Endothelial cell of umbilical vein (primary cell): ENCODE measurements at regions not wholly inside any gene's neighbourhood (a gene's known extent, or its start where the extent isn't known, plus 50 kb on each side); places are given as distances from the start of the nearest gene placed in this dataset.

Experiments
- BruUV-seq: library from RNA; stranded (reverse); fragments of 400-500 nt; replicated peaks from 2 replicates; lab custom pipeline; 2021; lab: Mats Ljungman, UMichigan
- CTCF ChIA-PET: fragments of 300-600, 350-600 bp; sonication (Branson Sonifier 250); formaldehyde crosslinking; loops from one replicate; lab custom pipeline; 2021; ENCODE audit warnings: antibody characterized with exemption, inconsistent platforms; lab: Charles Lee
- POLR2A ChIA-PET: fragments of 300-600, 350-600 bp; sonication (Branson Sonifier 250); formaldehyde crosslinking; loops from one replicate; lab custom pipeline; 2021; ENCODE audit warnings: antibody characterized with exemption, inconsistent platforms; lab: Charles Lee
- DNase-seq: peaks from one replicate; pipeline ENCODE4 v3.0.0-alpha.2; 2011; ENCODE audit warnings: low read depth, low spot score
- FAIRE-seq: peaks from 2 replicates; lab custom pipeline; 2011; peaks lifted over from hg19 to GRCh38; lab: Jason Lieb, UNC
- H2AFZ ChIP-seq: 2 replicates; pipeline ENCODE4 v1.6.0; 2012; ENCODE audit warnings: low read depth, low read length, control low read depth, inconsistent platforms
- H3K27ac ChIP-seq: 2 replicates; pipeline ENCODE4 v1.5.1; 2011; ENCODE audit warnings: low read depth, mild to moderate bottlenecking, control low read depth, low read length, moderate library complexity; ENCODE audit not compliant: insufficient read depth
- H3K27me3 ChIP-seq, 2 experiments: 2 replicates each; pipeline versions ENCODE4 v1.6.0 to v1.6.1; 2011; ENCODE audit warnings: low read length in 2 of 2, mixed read lengths in 1 of 2; ENCODE audit not compliant: control insufficient read depth in 2 of 2, insufficient read depth in 2 of 2
- H3K36me3 ChIP-seq, 2 experiments: 2 replicates in 1 of 2; 3 replicates in 1 of 2; pipeline ENCODE4 v1.5.1; 2011; ENCODE audit warnings: low read length in 2 of 2, mild to moderate bottlenecking in 1 of 2, moderate library complexity in 1 of 2; ENCODE audit not compliant: control insufficient read depth in 2 of 2, insufficient read depth in 2 of 2; ENCODE audit errors: extremely low read depth in 1 of 2
- H3K4me1 ChIP-seq: 3 replicates; pipeline ENCODE4 v1.5.1; 2011; ENCODE audit warnings: mild to moderate bottlenecking, low read length; ENCODE audit not compliant: control insufficient read depth, insufficient read depth; ENCODE audit errors: extremely low read depth
- H3K4me2 ChIP-seq: 2 replicates; pipeline ENCODE4 v1.6.1; 2011; ENCODE audit warnings: low read length, control low read depth, mixed read lengths; ENCODE audit not compliant: insufficient read depth
- H3K4me3 ChIP-seq, 3 experiments: fragments of 200-600 bp in 1 of 3; sonication (generic), shearing (Covaris generic) in 1 of 3; replicated peaks in 1 of 3; 2 replicates each; pipeline ENCODE4 v1.5.1; 2011 to 2016; ENCODE audit warnings: control low read depth in 3 of 3, low read length in 3 of 3, mild to moderate bottlenecking in 2 of 3, inconsistent platforms in 1 of 3, low read depth in 1 of 3, moderate library complexity in 1 of 3; ENCODE audit not compliant: insufficient read depth in 1 of 3
- H3K79me2 ChIP-seq: 2 replicates; pipeline ENCODE4 v1.6.0; 2012; ENCODE audit warnings: low read length, inconsistent platforms; ENCODE audit not compliant: control insufficient read depth, insufficient read depth
- H3K9ac ChIP-seq: replicated peaks from 2 replicates; pipeline ENCODE3; 2011; ENCODE audit warnings: low read length, control low read depth; ENCODE audit not compliant: insufficient read depth; ENCODE audit errors: extremely low read depth
- H3K9me1 ChIP-seq: replicated peaks from 3 replicates; pipeline ENCODE4 v1.6.0; 2011; ENCODE audit warnings: mild to moderate bottlenecking, low read length; ENCODE audit not compliant: control insufficient read depth, insufficient read depth; ENCODE audit errors: extremely low read depth
- H3K9me3 ChIP-seq: replicated peaks from 2 replicates; pipeline ENCODE4 v1.5.1; 2012; ENCODE audit warnings: low read length, inconsistent platforms; ENCODE audit not compliant: control insufficient read depth, insufficient read depth
- H4K20me1 ChIP-seq: replicated peaks from 2 replicates; pipeline ENCODE3; 2011; ENCODE audit warnings: mild to moderate bottlenecking, low read length; ENCODE audit not compliant: control insufficient read depth, insufficient read depth; ENCODE audit errors: extremely low read depth
- EZH2 ChIP-seq: IDR thresholded peaks from 2 replicates; pipeline ENCODE4 v1.6.1; 2012; ENCODE audit warnings: borderline replicate concordance, low read depth, mild to moderate bottlenecking, moderate library complexity, low read length, inconsistent platforms; ENCODE audit not compliant: severe bottlenecking
- FOS ChIP-seq: IDR thresholded peaks from 2 replicates; pipeline ENCODE4 v1.6.1; 2011; ENCODE audit warnings: mild to moderate bottlenecking, low read length, moderate library complexity, borderline replicate concordance; ENCODE audit not compliant: insufficient read depth
- GATA2 ChIP-seq: IDR thresholded peaks from 2 replicates; pipeline ENCODE4 v1.7.0; 2011; ENCODE audit warnings: low read depth, mild to moderate bottlenecking, moderate library complexity, mixed read lengths, low read length; ENCODE audit not compliant: insufficient read length, insufficient read depth
- JUN ChIP-seq: IDR thresholded peaks from 2 replicates; pipeline ENCODE4 v1.6.1; 2011; ENCODE audit warnings: borderline replicate concordance, low read depth; ENCODE audit not compliant: insufficient read length, insufficient read depth
- MYC ChIP-seq: IDR thresholded peaks from one replicate; pipeline ENCODE4 v1.6.1; 2011; ENCODE audit warnings: mild to moderate bottlenecking, low read depth, low read length
- POLR2A ChIP-seq: IDR thresholded peaks from 2 replicates; pipeline ENCODE4 v1.6.1; 2012; ENCODE audit warnings: low read depth, mild to moderate bottlenecking, control low read depth, low read length
- POLR2AphosphoS5 ChIP-seq: IDR thresholded peaks from 2 replicates; pipeline ENCODE4 v1.6.1; 2012; ENCODE audit warnings: low read depth, mild to moderate bottlenecking, control low read depth, low read length, moderate library complexity; ENCODE audit not compliant: insufficient read depth
- dilution Hi-C: fragments of 300-500 bp; cut with MboI; formaldehyde crosslinking; loops from one replicate; pipeline ENCODE4 v1.15.0; 2019; ENCODE audit warnings: low sequenced_read_pairs; ENCODE audit not compliant: extremely low pct_ligation_motif_present
- intact Hi-C: fragments of 100-400 bp; cut with micrococcal nuclease; formaldehyde crosslinking; loops from one replicate; pipeline ENCODE4 v1.10.0; 2022
- TF ChIP-seq, protein P1 (sequence below): IDR thresholded peaks from 2 replicates; pipeline ENCODE4 v1.6.1; 2011; ENCODE audit not compliant: insufficient read depth, insufficient read length
- TF ChIP-seq, protein P2 (sequence below), 2 donors: IDR thresholded peaks; 1 replicate in 1 of 2; 2 replicates in 1 of 2; pipeline ENCODE4 v1.5.1; 2011; ENCODE audit warnings: low read length in 2 of 2, mild to moderate bottlenecking in 2 of 2, moderate library complexity in 2 of 2, control low read depth in 1 of 2, inconsistent platforms in 1 of 2, low read depth in 1 of 2; ENCODE audit not compliant: insufficient read depth in 1 of 2; ENCODE audit errors: extremely low read depth in 1 of 2

DNA sequence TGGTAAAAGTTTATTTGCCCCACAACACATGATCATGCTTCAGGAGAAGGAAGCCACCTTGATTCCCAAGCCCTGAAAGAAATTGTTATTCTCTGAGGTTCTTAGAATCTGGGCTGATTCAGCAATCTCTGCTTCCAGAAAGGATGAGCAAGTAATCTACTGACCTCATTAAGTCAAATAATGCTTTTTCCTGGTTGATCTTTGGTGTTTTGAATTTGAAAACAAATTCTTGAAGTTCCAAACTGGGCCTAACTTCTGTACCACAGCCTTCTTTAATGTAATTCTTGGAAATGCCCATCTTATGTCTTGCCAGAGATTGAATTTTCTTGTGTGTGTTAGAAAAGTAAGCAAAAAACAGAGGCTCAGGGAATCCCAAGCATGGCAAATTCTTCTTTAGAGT is 319.2 kb upstream of the DDHD1 start:
- H3K4me3 ChIP-seq: no peak overlapping the region
- dilution Hi-C loops: no loop called here
- H4K20me1 ChIP-seq: no peaks in the 10 kb centered on the region
- no peak for DNase-seq
- no peak overlapping the region for H3K9ac ChIP-seq
- no TSS peak for BruUV-seq
- no peaks in the 10 kb centered on the region for H3K9me3 ChIP-seq
- CTCF ChIA-PET: no interaction called here
- no peak for FAIRE-seq
- H3K4me2 ChIP-seq: no peak overlapping the region
- no peaks in the 10 kb centered on the region for H3K9me1 ChIP-seq
- POLR2A ChIA-PET: no interaction called here
- no peaks in the 10 kb centered on the region for H3K79me2 ChIP-seq
- no peaks in the 10 kb centered on the region for H3K4me1 ChIP-seq
- H3K27me3 ChIP-seq: peaks cover 1 to 2% of the 10 kb centered on the region in 2 experiments
- no peaks in the 10 kb centered on the region for H3K36me3 ChIP-seq
- no peak overlapping the region for H2AFZ ChIP-seq
- no peak overlapping the region for H3K27ac ChIP-seq
- no peak for TF ChIP-seq POLR2AphosphoS5
- TF ChIP-seq, protein P1, sequence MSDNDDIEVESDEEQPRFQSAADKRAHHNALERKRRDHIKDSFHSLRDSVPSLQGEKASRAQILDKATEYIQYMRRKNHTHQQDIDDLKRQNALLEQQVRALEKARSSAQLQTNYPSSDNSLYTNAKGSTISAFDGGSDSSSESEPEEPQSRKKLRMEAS: no peak
- no peak for TF ChIP-seq POLR2A
- no peak for TF ChIP-seq JUN
- TF ChIP-seq MYC: no peak
- TF ChIP-seq GATA2: no peak
- TF ChIP-seq FOS: no peak
- intact Hi-C loops: no loop called here

DNA sequence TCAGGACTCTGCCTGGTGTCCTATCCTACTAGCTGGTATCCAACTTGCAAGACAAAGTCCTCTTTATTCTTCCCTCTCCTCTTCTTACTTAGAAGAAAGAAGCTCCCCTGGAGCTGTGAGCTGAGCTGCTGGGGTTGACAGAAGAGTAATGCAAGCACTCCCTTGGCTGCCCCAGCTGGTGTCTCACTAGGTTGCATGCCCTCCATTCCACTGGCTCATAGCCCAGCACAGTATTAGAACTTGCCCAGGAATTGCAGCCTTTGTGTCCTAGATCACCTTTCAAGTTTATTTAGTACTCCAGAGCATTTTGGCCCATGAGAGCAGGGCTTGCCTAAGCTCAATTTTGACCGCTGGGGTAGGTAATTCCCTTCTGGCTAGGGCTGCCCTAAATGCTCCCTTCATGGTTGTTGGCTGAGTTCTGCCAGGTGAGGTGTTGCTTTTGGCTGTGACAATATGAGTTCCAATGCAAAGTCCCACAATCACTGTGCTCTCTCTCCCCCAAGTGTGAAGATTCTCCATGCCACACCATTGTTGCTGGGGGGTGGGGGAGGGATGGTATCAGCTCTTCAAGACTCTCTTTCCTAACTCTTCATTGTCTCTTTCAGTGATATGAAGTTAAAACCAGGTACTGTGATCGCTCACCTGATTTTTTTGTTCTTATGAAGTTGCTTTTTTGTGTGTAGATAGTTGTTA is 317.4 kb upstream of the DDHD1 start:
- DNase-seq: no peak
- no peaks in the 10 kb centered on the region for H4K20me1 ChIP-seq
- H3K4me1 ChIP-seq: no peaks in the 10 kb centered on the region
- H3K27me3 ChIP-seq: peaks cover 1 to 2% of the 10 kb centered on the region in 2 experiments
- no peaks in the 10 kb centered on the region for H3K36me3 ChIP-seq
- no peak overlapping the region for H3K27ac ChIP-seq
- POLR2A ChIA-PET: no interaction called here
- no peak overlapping the region for H3K4me3 ChIP-seq
- FAIRE-seq: no peak
- no peaks in the 10 kb centered on the region for H3K79me2 ChIP-seq
- H3K9ac ChIP-seq: no peak overlapping the region
- no TSS peak for BruUV-seq
- H3K9me1 ChIP-seq: no peaks in the 10 kb centered on the region
- H3K9me3 ChIP-seq: no peaks in the 10 kb centered on the region
- no peak overlapping the region for H3K4me2 ChIP-seq
- no peak overlapping the region for H2AFZ ChIP-seq
- CTCF ChIA-PET: interaction anchor here (1.1 kb wide), 3 partner anchors 12 to 37 kb away, joined by 3 to 4 read pairs (median 3); no protein-coding TSS in a partner anchor
- no peak for TF ChIP-seq JUN
- TF ChIP-seq FOS: no peak
- TF ChIP-seq, protein P2, sequence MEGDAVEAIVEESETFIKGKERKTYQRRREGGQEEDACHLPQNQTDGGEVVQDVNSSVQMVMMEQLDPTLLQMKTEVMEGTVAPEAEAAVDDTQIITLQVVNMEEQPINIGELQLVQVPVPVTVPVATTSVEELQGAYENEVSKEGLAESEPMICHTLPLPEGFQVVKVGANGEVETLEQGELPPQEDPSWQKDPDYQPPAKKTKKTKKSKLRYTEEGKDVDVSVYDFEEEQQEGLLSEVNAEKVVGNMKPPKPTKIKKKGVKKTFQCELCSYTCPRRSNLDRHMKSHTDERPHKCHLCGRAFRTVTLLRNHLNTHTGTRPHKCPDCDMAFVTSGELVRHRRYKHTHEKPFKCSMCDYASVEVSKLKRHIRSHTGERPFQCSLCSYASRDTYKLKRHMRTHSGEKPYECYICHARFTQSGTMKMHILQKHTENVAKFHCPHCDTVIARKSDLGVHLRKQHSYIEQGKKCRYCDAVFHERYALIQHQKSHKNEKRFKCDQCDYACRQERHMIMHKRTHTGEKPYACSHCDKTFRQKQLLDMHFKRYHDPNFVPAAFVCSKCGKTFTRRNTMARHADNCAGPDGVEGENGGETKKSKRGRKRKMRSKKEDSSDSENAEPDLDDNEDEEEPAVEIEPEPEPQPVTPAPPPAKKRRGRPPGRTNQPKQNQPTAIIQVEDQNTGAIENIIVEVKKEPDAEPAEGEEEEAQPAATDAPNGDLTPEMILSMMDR (IDR thresholded peaks at IDR 0.05; ENCODE audit: extremely low read depth in 1 of 2, insufficient read depth in 1 of 2, low read depth in 1 of 2, low read length in 2 of 2): no peak
- no peak for TF ChIP-seq MYC
- no peak for TF ChIP-seq POLR2A
- TF ChIP-seq POLR2AphosphoS5: no peak
- TF ChIP-seq GATA2: no peak
- TF ChIP-seq EZH2: no peak
- TF ChIP-seq, protein P1: no peak
- dilution Hi-C loops (no loop called here), intact Hi-C loops (no loop called here)
